ENCODE measurements at regions not wholly inside any gene's neighbourhood (a gene's known extent, or its start where the extent isn't known, plus 50 kb on each side); places are given as distances from the start of the nearest gene placed in this dataset.
"Not testable (repeated sequence)": the region's sequence is repeated elsewhere in the genome, so short reads cannot be mapped to it uniquely, and the experiment has no call there.

DNA sequence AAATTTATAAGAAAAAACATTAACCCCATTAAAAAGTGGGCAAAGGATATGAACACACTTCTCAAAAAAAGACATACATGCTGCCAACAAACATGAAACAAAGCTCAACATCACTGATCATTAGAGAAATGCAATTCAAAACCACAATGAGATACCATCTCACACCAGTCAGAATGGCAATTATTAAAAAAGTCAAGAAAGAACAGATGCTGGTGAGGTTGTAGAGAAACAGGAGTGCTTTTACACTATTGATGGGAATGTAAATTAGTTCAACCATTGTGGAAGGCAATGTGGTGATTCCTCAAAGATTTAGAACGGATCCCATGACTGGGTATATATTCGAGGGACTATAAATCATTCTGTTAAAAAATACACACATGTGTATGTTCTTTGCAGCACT is 1665.5 kb downstream of the BRINP3 start:
- not testable (repeated sequence) for DNase-seq

DNA sequence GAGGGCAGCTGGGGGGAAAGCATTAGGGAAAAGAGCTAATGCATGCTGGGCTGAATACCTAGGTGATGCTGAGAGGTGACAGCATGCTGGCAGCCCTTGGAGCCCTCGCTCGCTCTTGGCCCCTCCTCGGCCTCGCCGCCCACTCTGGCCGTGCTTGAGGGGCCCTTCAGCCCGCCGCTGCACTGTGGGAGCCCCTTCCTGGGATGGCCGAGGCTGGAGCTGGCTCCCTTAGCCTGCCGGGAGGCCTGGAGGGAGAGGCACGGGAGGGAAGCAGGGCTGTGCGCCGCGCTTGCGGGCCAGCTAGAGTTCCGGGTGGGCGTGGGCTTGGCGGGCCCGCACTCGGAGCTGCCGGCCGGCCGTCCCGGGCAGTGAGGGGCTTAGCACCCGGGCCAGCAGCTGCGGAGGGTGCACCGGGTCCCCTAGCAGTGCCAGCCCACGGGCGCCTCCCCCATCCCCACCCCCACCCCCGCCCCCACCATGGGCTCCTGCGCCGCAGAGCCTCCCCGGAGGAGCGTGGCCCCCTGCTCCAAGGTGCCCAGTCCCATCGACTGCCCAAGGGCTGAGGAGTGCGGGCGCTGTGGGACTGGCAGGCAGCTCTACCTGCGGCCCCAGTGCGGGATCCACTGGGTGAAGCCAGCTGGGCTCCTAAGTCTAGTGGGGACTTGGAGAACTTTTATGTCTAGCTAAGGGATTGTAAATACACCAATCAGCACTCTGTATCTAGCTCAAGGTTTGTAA is 1664.7 kb downstream of the BRINP3 start:
- not testable (repeated sequence) for DNase-seq

DNA sequence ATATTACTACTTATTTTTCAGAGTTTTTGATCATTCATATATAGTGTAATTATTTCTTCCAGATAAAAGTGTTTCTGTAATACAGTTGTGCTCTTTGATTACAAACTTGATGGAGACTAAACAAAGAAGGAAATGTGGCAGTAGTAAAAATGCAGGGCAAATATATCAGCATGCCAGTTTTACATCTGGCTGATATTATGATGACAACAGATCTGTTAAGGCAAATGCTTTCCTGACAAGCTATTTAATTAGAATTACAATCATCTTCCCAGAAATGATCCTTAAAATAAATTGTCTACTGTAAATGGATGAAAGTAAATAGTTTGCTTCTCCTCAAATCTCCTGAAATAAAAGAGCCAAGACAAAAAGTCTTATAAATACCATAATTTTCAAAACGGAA is 1659.8 kb downstream of the BRINP3 start:
- DNase-seq = no peak

DNA sequence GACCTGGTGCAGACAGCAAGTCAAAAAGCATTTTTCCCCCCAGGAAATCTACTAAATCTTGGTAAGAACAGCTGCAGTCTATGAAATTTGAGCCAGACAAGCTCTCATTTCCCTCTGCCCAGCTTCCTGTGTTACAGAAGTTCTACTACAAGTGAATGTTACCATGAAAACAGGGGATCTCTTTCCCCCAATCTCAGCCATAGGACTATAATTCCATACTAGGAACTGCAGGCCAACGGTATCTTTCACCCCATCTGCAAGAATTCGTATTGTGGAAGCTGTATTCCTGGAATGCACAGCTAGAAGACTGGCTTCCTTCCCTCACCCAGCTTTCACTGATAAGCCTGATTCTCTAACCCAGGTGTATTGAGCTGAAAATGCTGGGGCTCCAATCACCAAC is 1655.4 kb downstream of the BRINP3 start:
- DNase-seq = peak in 1 of 2 experiments; percentile 1

DNA sequence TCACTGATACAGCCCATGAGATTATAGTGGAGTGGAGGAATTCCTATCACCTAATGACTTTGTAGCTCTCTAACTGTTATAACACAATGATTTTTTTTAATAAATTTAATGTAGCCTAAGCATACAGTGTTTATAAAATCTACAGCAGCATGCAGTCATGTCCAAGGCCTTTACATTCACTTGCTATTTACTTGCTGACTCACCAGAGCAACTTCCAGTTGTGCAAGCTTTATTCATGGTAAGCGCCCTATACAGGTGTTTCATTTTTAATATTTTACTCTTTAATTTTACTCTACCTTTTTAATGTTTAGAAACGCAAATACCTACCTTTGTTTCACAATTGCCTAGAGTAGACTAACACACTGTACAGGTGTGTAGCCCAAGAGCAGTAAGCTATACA is 1652.2 kb downstream of the BRINP3 start:
- no peak for DNase-seq

DNA sequence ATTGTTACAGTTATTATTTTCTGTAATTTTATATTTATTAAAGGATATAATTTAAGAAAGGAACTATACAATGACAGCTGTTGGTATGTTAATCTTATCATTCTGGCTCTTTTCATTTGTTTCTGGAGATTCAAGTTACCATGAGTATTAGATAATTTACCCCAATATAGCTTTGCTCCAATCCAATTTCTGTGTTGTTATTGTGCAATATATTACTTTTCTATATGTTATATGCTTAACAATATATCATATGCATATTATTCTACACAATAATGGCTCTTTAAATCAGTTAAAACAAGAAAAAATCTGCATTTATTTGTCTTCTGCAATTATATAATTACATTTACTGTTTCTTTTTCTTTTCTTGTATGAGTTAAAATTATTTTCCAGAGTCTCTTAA is 1650.9 kb downstream of the BRINP3 start:
- no peak for DNase-seq

DNA sequence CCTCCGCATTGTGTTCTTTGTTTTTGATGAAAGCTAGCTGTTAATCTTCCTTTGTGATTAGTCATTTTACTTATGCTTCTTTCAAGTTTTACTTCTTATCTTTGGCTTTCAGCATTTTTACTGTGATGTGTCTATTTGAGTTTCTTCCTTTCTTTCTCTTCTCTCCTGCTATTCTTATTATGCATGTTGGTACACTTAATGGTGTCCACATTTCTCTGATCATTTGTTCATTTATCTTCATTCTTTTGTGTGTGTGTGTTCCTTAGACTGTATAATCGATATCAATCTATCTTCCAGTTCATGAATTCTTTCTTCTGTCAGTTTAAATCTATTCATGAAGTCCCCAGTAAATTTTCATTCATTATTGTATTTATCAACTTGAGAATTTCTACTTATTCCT is 1650.3 kb downstream of the BRINP3 start:
- DNase-seq = no peak

DNA sequence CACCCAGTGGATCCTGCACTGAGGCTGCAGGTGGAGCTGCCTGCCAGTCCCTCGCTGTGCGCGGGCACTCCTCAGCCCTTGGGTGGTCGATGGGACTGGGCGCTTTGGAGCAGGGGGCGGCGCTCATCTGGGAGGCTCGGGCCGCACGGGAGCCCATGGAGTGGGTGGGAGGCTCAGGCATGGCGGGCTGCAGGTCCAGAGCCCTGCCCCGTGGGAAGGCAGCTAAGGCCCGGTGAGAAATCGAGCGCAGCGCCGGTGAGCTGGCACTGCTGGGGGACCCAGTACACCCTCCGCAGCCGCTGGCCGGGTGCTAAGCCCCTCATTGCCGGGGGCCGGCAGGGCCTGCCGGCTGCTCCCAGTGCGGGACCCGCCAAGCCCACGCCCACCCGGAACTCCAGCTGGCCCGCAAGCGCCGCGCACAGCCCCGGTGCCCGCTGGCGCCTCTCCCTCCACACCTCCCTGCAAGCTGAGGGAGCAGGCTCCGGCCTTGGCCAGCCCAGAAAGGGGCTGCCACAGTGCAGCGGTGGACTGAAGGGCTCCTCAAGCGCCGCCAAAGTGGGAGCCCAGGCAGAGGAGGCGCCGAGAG is 1636.5 kb downstream of the BRINP3 start:
- not testable (repeated sequence) for DNase-seq

DNA sequence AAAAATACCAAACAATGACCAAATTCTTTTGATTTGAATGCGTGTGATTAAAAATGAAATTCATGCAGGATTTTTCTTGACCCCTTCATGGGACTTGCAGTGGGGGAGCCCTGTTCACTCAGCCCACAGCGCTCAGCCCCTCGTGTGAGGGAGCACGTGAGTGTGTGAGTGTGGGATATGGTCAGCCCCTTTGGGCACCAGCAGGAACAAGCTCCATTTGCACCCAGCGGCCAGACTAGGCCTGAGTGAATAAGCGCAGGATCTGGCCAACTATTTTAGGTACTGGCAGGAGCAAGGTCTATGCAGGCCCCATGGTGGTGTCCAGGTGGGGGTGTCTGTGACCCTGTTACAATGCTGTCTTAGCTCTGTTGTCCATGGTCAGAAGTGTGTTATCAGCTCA is 1631.2 kb downstream of the BRINP3 start:
- DNase-seq = no peak

DNA sequence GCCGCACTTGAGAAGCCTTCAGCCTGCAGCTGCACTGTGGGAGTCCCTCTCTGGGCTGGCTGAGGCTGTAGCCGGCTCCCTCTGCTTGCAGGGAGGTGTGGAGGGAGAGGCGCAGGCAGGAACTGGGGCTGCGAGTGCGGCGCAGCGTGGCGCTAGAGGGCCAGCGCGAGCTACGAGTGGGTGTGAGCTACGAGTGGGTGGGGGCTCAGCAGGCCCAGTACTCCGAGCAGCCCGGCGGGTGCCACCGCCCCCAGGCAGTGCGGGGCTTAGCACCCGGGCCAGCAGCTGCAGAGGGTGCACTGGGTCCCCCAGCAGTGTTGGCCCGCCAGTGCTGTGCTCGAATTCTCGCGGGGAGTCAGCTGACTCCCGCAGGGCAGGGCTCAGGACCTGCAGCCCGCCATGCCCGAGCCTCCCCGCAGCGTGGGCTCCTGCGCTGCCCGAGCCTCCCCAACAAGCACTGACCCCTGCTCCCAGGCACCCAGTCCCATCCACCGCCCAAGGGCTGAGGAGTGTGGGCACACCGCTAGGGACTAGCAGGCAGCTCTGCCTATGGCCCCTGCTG is 1620.1 kb downstream of the BRINP3 start:
- DNase-seq = no peak

DNA sequence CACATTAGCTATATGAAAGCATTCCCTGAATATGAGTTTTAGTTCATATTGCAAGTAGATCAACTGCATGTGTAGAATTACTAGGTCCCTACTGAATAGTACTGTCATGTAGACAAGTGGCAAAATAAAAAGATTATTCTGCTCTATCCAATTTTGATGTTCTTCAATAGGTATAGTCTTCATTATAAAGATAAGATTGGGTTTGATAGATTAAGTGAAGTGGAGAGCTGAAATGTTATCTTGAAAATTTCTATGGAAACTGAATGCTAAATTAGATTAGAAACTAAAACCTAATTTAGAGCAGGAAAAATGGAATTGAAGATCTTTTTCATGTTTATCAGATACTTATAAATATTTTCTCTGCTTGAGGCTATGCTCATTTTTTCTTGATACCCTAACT is 1610.0 kb downstream of the BRINP3 start:
- no peak for DNase-seq

DNA sequence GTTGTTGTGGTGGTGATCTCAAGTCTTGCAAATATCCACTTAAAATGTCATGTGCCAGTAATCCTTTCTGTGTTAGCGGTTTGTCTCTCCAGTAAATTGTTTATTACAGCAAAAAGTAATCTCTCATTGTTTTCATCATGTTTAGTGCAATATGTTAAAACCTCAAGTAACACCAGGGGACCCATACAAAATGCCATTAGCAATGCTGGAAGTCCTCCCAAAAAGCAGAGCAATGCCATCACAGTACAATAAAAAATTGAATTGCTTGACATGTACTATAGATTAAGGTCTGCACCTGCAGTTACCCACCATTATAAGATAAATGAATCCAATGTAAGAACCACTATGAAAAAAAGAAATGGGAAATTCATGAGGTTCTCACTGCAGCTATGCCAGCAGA is 1606.5 kb downstream of the BRINP3 start:
- no peak for DNase-seq

DNA sequence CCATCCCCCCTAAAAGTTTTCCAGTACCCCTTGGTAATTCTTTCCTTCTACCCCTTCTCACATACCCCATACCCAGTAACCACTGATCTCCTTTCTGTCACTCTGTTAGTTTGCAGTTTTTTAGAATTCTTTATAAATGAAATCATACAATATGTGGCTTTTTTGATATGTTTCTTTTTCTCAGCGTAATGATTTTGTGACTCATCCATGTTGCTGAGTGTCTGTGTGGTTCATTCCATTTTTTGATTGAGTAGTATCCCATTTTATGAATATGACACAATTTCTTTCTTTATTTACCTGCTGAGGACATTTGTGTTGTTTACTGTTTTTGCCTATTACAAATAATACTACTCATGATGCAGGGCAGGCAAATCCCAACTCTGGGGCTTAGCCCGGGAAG is 1605.3 kb downstream of the BRINP3 start:
- no peak for DNase-seq

DNA sequence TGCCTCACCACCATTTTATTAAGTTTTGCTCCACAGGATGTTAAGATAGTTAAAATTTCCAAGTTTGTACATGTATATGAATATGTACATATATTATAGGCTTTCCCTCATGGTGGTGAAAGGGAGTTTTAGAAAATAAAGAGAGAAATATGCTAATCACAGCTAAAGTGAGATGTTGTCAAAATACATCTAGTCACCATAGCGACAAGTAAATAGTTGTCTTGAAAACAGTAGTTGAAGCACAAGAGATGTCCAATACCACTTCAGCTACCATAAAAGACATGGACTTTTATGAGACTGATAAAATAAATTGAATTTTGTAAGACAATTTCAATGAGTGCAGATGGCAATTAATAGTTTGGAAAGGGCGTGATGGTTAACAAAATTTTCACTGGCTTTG is 1600.0 kb downstream of the BRINP3 start:
- DNase-seq = no peak

DNA sequence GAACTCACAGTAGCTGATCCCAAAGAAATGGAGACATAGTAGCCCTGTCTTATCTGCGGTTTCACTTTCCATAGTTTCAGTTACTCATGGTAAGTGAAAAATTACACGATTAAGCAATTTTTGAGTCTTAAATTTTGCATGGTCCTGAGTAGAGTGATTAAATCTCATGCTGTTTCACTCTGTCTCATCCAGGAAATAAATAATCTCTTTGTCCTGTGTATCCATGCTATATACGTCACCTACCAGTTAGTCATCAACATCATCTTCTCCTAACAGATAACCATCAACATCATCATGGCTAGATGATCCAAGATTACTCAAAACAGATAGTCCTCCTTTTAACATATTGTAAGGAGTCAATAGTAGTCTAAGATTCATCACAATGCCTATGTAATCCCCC is 1589.3 kb downstream of the BRINP3 start:
- DNase-seq = no peak

DNA sequence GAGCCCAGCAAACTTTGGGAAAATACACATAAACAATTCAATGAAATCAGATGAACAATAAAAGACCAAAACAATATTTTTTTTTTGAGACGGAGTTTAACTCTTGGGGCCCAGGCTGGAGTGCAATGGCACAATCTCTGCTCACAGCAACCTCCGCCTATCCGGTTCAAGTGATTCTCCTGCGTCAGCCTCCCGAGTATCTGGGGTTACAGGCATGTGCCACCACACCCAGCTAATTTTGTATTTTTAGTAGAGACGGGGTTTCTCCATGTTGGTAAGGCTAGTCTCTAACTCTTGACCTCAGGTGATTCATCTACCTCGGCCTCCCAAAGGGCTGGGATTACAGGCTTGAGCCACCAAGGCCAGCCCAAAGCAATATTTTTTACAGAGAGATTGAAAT is 1588.5 kb downstream of the BRINP3 start:
- no peak for DNase-seq

DNA sequence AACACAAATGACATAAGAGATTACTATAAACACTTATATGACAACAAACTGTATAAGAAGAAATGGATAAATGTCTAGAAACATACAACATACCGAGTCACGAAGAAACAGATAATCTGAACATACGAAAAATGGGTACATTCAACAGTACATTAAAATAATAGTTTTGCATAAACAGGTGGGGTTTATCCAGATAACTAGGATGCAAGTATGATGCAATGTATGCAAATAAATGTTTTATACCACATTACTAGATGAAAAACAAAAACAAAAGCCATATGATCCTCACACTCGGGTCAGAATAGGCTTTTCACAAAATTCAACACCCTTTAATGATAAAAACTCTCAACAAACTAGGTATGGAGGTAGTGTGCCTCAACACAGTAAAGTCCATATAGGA is 1585.7 kb downstream of the BRINP3 start:
- no peak for DNase-seq

DNA sequence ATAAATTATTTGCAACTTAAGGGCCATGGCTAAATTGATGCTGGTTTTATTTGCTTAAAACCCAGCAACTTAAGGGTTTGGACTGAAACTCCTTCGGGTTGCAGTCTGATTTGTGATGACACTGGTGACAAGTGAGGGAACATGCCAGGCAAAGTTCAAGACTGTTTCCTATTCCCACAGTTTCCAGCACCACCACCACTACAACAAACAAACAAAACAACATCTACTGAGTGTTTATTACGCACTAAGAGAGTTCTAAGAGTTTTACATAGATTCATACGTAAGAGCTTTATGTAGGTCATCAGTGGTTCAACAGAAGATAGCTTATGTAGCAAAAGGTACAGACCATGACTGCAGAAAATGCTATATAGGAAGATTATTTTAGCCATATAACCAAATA is 1582.1 kb downstream of the BRINP3 start:
- DNase-seq = no peak

DNA sequence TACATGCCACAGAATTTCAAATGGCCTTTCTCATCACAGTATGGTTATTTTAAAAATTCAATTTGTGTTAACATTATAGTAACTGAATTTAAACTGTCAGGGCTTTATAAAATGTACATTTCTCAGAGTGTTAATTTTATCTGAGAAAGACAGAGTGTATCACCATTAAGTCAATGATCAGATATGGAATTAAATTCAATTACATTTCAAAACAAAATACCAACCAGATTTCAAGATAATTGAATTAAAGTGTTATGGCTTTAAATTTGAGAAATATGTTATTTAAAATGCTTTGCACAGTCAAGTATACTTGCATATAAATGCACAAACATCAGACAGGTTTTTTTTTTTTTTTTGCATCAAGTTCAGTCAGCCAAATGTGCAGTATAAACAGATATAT is 1574.4 kb downstream of the BRINP3 start:
- no peak for DNase-seq

DNA sequence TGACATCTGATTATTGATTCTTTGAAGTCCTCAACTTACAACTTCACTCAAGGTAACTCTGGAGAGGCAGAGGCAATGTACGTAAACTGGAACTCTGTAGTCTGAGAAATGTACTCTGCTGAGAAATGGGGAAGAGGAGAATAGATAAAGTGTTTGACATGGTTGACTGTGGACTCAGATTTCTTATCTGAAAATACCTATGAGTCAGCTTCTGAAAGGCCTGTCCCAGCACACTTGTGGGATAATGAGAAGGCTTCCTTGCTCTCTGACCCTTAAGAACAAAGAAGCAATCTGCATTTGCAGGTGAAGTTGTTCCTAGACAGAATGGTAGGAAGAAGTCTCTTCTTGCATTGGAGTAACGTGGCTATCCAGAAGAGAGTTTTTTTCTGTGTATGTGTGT is 1573.5 kb downstream of the BRINP3 start:
- DNase-seq = no peak

DNA sequence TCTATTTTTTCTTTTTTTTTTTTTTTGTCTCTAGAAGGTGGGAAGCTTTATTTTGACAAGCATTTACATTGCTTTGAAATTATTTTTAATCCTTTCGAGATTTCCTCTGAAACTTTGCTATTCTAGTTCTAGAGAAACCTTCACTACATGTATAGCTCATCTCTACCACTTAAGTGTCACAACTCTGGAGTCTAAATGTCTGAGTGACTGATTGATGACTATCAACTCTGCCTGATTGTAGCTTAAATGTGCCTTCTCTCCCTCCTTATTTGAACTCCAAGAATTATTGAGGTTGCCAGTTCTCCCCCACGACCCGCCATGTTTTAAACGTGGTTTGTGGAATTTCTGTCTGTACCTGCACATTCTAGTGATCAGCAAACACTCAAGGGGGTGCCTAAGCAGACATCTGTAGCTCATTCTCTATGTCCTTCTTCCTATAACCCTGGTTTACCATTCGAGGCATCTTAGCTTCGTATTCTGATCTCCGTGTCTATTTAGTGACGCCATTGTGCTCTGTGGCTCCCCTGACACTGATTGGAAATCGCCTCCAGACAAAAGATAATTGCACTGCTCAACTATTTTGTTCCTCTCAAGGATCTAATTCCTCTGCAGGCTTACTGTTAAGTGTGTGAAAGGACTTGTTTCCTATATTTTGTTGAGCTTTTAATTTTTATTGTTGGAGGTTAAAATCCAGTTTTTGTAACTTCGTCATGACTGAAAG is 1570.6 kb downstream of the BRINP3 start:
- DNase-seq = no peak

DNA sequence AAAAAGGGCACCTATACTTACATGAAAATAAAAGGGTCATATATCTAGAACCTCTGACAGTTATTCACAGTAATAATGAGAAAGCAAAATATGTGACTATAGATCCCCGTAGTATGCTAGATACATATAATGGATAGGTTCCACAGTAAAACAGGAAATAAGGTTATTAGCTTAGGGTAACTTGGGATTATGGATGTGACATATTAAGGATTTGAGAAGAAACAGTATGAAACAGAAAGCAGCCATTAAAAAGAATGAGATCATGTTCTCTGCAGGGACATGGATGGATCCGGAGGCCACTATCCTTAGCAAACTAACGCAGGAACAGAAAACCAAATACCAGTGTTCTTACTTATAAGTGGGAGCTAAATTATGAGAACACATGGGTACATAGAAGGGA is 1547.3 kb downstream of the BRINP3 start:
- DNase-seq = no peak

DNA sequence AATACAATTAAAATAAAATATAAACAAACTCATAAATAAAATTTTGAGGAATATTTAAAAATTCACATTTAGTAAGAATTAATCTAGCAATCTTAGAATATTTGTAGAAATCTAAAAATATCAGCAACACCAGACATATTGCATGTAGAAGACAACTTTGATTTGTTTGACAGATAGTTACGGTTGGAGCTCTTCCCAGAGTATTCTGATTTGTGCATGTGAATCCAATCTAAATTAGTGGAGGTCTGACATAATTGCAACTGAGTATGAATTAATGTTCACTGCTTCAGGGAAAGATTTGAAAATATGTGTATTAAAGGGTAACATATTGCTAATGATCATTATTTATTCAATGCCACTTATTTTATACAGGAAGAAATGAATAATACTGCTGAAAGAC is 1546.2 kb downstream of the BRINP3 start:
- DNase-seq = no peak

DNA sequence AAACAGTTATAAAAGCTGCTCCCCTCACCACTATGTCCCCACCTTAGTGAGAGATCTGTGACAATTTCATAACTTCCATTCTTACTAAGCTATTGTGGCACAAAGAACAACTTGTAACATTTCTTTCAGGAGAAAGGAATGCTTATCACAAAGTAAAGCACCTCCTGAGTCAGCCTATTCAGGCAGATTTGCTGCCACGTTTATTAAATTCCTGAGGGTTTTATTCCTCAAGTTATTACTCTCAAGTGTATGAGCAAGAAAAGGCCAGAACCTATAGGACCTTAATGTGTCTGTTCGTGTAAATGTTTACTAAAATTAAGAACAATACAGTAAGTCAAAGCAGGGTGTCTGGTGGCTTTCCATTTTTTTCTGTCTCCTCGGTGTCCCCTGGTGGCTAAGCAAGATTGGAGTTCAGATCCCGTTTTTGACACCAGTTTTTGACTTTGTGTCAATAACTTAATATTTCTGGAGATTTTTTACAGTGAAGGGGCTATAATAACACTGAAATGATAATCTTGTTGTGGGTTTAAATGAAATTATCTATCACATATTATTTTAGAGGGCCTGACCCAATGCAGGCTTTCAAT is 1539.6 kb downstream of the BRINP3 start:
- peak in 1 of 2 experiments; percentile 8 for DNase-seq
